Caco-2 (cell line): ENCODE measurements at regions not wholly inside any gene's neighbourhood (a gene's known extent, or its start where the extent isn't known, plus 50 kb on each side); places are given as distances from the start of the nearest gene placed in this dataset.
"Not testable (repeated sequence)": the region's sequence is repeated elsewhere in the genome, so short reads cannot be mapped to it uniquely, and the experiment has no call there.

Experiments used
- BruUV-seq: library from RNA; stranded (reverse); fragments of 400-500 nt; replicated peaks from 2 replicates; lab custom pipeline; 2021; lab: Mats Ljungman, UMichigan
- CTCF ChIA-PET: fragments of 300-600 bp; sonication (Branson Sonifier 250); formaldehyde crosslinking; loops from one replicate; lab custom pipeline; 2022; ENCODE audit warnings: antibody characterized with exemption; lab: Charles Lee
- POLR2A ChIA-PET: fragments of 300-600 bp; sonication (Branson Sonifier 250); formaldehyde crosslinking; loops from one replicate; lab custom pipeline; 2022; ENCODE audit warnings: antibody characterized with exemption; lab: Charles Lee
- DNase-seq, 2 experiments: peaks; one replicate each; pipeline versions ENCODE4 v3.0.0 to v3.0.0-alpha.2; 2020 to 2022
- H3K27me3 ChIP-seq: replicated peaks from 2 replicates; pipeline ENCODE4 v1.6.0; 2011; ENCODE audit warnings: low read length; ENCODE audit not compliant: control insufficient read depth, insufficient read depth
- H3K36me3 ChIP-seq: 2 replicates; pipeline ENCODE4 v1.5.1; 2011; ENCODE audit warnings: low read length; ENCODE audit not compliant: control insufficient read depth, insufficient read depth
- H3K4me1 ChIP-seq: fragments of 250-450 bp; sonication (Bioruptor Pico); 2 replicates; pipeline ENCODE4 v1.5.1; 2020; ENCODE audit warnings: mild to moderate bottlenecking
- H3K4me3 ChIP-seq: 2 replicates; pipeline ENCODE4 v1.5.1; 2011; ENCODE audit warnings: low read depth, mild to moderate bottlenecking, control low read depth, low read length
- H3K9me3 ChIP-seq: fragments of 250-450 bp; sonication (Bioruptor Pico); 2 replicates; pipeline ENCODE4 v1.5.1; 2020; ENCODE audit warnings: mild to moderate bottlenecking, moderate library complexity
- H3K27ac Mint-ChIP-seq: one replicate; pipeline ENCODE4 v1.8.0; 2022; ENCODE audit warnings: mixed read lengths; ENCODE audit not compliant: unreplicated experiment
- H3K27me3 Mint-ChIP-seq: one replicate; pipeline ENCODE4 v1.8.0; 2022; ENCODE audit warnings: mixed read lengths; ENCODE audit not compliant: insufficient read depth, unreplicated experiment
- H3K36me3 Mint-ChIP-seq: one replicate; pipeline ENCODE4 v1.8.0; 2022; ENCODE audit warnings: mild to moderate bottlenecking, mixed read lengths; ENCODE audit not compliant: insufficient read depth, unreplicated experiment
- H3K4me1 Mint-ChIP-seq: one replicate; pipeline ENCODE4 v1.8.0; 2022; ENCODE audit warnings: low read depth, mixed read lengths; ENCODE audit not compliant: unreplicated experiment
- H3K4me3 Mint-ChIP-seq: one replicate; pipeline ENCODE4 v1.8.0; 2022; ENCODE audit warnings: mild to moderate bottlenecking, moderate library complexity, mixed read lengths; ENCODE audit not compliant: unreplicated experiment
- H3K9me3 Mint-ChIP-seq: one replicate; pipeline ENCODE4 v1.8.0; 2022; ENCODE audit warnings: mixed read lengths; ENCODE audit not compliant: unreplicated experiment
- intact Hi-C: fragments of 100-400 bp; cut with micrococcal nuclease; formaldehyde crosslinking; loops from one replicate; pipeline ENCODE4 v1.10.0; 2022; ENCODE audit not compliant: unreplicated experiment
- TF ChIP-seq, protein P1 (sequence below), 2 experiments: fragments of 200-600 bp in 1 of 2; IDR thresholded peaks; 1 replicate in 1 of 2; 2 replicates in 1 of 2; pipeline versions ENCODE4 v1.5.1 to v1.8.0; 2011 to 2022; ENCODE audit warnings: antibody characterized with exemption in 1 of 2, control low read depth in 1 of 2, inconsistent platforms in 1 of 2, low read depth in 1 of 2, low read length in 1 of 2, mild to moderate bottlenecking in 1 of 2, moderate library complexity in 1 of 2; ENCODE audit not compliant: insufficient read depth in 1 of 2, severe bottlenecking in 1 of 2, unreplicated experiment in 1 of 2

DNA sequence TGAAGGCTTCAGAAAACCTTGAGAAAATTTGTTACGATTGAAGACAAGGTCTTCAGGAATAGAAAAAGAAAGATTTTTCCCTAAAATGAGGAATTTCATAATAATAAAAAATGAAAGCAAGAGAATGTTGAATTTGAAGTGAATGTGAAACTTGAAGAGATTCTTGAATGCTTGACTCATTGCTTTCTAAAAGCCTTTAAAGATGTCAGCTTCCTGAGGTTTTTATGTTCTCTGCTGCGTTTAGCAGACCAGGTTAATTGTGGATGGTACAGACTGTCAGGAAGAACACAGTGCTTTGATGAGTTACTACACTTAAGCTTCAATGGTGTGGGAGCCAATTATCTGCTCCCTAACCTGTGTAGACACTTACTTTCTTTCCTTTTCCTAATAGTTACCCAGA lies 96.3 kb upstream of the FNDC3A start:
- no peak overlapping the region for H3K27ac Mint-ChIP-seq
- H3K4me3 ChIP-seq: no peak overlapping the region
- H3K9me3 ChIP-seq: no peaks in the 10 kb centered on the region
- no TSS peak for BruUV-seq
- H3K4me1 ChIP-seq: peaks cover 14% of the 10 kb centered on the region
- H3K4me3 Mint-ChIP-seq: no peak overlapping the region
- H3K27me3 ChIP-seq: peaks cover 1% of the 10 kb centered on the region; the same call in 1 of the 2 replicates
- H3K36me3 Mint-ChIP-seq: no peaks in the 10 kb centered on the region
- DNase-seq: no peak
- H3K4me1 Mint-ChIP-seq: peaks cover 10% of the 10 kb centered on the region
- peaks cover 11% of the 10 kb centered on the region for H3K27me3 Mint-ChIP-seq
- ChIA-PET CTCF (no interaction called here), POLR2A (no interaction called here)
- H3K36me3 ChIP-seq: no peaks in the 10 kb centered on the region
- H3K9me3 Mint-ChIP-seq: no peaks in the 10 kb centered on the region
- intact Hi-C loops: no loop called here
- TF ChIP-seq, protein P1, sequence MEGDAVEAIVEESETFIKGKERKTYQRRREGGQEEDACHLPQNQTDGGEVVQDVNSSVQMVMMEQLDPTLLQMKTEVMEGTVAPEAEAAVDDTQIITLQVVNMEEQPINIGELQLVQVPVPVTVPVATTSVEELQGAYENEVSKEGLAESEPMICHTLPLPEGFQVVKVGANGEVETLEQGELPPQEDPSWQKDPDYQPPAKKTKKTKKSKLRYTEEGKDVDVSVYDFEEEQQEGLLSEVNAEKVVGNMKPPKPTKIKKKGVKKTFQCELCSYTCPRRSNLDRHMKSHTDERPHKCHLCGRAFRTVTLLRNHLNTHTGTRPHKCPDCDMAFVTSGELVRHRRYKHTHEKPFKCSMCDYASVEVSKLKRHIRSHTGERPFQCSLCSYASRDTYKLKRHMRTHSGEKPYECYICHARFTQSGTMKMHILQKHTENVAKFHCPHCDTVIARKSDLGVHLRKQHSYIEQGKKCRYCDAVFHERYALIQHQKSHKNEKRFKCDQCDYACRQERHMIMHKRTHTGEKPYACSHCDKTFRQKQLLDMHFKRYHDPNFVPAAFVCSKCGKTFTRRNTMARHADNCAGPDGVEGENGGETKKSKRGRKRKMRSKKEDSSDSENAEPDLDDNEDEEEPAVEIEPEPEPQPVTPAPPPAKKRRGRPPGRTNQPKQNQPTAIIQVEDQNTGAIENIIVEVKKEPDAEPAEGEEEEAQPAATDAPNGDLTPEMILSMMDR (IDR thresholded peaks at IDR 0.05; ENCODE audit: insufficient read depth in 1 of 2, low read depth in 1 of 2, low read length in 1 of 2, severe bottlenecking in 1 of 2, unreplicated experiment in 1 of 2): no peak

DNA sequence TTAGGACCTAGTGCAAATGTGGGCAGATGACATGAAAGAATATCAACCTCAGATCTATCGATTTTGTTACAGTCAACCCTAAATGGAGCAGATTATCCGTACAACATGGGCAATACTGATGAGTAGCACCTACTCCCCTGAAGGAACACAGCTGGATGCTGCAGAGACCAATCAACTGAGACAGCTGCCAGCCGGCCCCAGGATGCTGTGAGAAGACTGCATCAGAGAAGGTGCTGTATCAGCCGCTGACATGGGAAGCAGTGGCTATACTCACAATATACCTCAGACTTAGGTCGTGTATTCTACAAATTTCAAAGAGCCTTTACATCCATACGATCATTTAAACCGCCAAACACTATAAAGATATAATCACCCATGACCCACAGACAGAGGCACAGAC lies 95.9 kb upstream of the FNDC3A start:
- CTCF ChIA-PET: no interaction called here
- intact Hi-C loops: no loop called here
- H3K27me3 Mint-ChIP-seq: peaks cover 11% of the 10 kb centered on the region
- peaks cover 1% of the 10 kb centered on the region; the same call in 1 of the 2 replicates for H3K27me3 ChIP-seq
- H3K36me3 ChIP-seq: no peaks in the 10 kb centered on the region
- no peak overlapping the region for H3K4me3 ChIP-seq
- POLR2A ChIA-PET: no interaction called here
- H3K4me1 ChIP-seq: peaks cover 11% of the 10 kb centered on the region; the same call in 1 of the 2 replicates
- H3K9me3 Mint-ChIP-seq: no peaks in the 10 kb centered on the region
- no TSS peak for BruUV-seq
- TF ChIP-seq, protein P1 (IDR thresholded peaks at IDR 0.05; ENCODE audit: insufficient read depth in 1 of 2, low read depth in 1 of 2, low read length in 1 of 2, severe bottlenecking in 1 of 2, unreplicated experiment in 1 of 2): no peak
- H3K4me1 Mint-ChIP-seq: peaks cover 6% of the 10 kb centered on the region
- no peaks in the 10 kb centered on the region for H3K9me3 ChIP-seq
- H3K36me3 Mint-ChIP-seq: no peaks in the 10 kb centered on the region
- no peak for DNase-seq
- H3K27ac Mint-ChIP-seq: no peak overlapping the region
- no peak overlapping the region for H3K4me3 Mint-ChIP-seq

DNA sequence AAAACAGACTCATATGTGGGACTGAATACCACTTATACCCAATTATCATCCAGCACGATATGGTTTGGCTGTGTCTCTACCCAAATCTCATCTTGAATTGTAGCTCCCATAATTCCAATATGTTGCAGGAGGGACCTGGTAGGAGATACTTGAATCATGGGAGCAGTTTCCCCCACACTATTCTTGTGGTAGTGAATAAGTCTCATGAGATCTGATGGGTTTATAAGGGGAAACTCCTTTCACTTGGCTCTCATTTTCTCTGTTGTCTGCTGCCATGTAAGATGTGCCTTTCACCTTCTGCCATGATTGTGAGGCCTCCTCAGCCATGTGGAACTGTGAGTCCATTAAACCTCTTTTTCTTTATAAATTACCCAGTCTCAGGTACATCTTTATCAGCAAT lies 91.9 kb upstream of the FNDC3A start:
- H3K4me1 Mint-ChIP-seq, H3K27ac Mint-ChIP-seq, H3K9me3 Mint-ChIP-seq, H3K4me1 ChIP-seq, H3K36me3 Mint-ChIP-seq, H3K4me3 ChIP-seq, H3K36me3 ChIP-seq, DNase-seq, H3K4me3 Mint-ChIP-seq, BruUV-seq, CTCF ChIA-PET, intact Hi-C loops, H3K27me3 ChIP-seq, H3K9me3 ChIP-seq: not testable (repeated sequence)
- peaks cover 14% of the 10 kb centered on the region for H3K27me3 Mint-ChIP-seq
- POLR2A ChIA-PET: interaction anchor here (0.7 kb wide), 1 partner anchor 63 kb away, joined by 3 read pairs; no protein-coding TSS in a partner anchor

DNA sequence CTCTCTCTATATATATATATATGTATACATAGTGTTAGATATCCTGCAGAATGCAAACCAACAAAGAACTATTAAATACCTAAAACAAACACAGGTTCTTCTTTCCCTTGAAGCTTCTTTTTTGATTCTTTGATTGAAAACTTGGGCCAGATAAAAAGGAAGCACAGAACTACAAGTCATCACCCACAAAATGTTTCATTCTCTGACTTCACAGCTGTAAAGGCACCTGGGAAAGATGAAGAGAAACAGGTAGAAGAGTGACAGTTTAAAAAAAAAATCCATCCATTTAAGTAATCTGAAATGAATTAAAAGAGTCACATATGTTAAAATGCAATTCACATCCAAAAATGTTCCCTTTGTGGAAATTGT lies 90.7 kb upstream of the FNDC3A start:
- no peaks in the 10 kb centered on the region for H3K4me1 Mint-ChIP-seq
- no peaks in the 10 kb centered on the region for H3K36me3 Mint-ChIP-seq
- H3K27me3 ChIP-seq: peaks cover 1% of the 10 kb centered on the region; the same call in 1 of the 2 replicates
- ChIA-PET CTCF (no interaction called here), POLR2A (no interaction called here)
- H3K36me3 ChIP-seq: no peaks in the 10 kb centered on the region
- no peak overlapping the region for H3K4me3 Mint-ChIP-seq
- TF ChIP-seq, protein P1 (IDR thresholded peaks at IDR 0.05; ENCODE audit: insufficient read depth in 1 of 2, low read depth in 1 of 2, low read length in 1 of 2, severe bottlenecking in 1 of 2, unreplicated experiment in 1 of 2): no peak
- DNase-seq: no peak
- H3K4me3 ChIP-seq: no peak overlapping the region
- peaks cover 12% of the 10 kb centered on the region for H3K27me3 Mint-ChIP-seq
- BruUV-seq: no TSS peak
- intact Hi-C loops: no loop called here
- H3K27ac Mint-ChIP-seq: no peak overlapping the region
- no peaks in the 10 kb centered on the region for H3K9me3 ChIP-seq
- H3K4me1 ChIP-seq: no peaks in the 10 kb centered on the region
- no peaks in the 10 kb centered on the region for H3K9me3 Mint-ChIP-seq
